ENCODE measurements at regions not wholly inside any gene's neighbourhood (a gene's known extent, or its start where the extent isn't known, plus 50 kb on each side); places are given as distances from the start of the nearest gene placed in this dataset.

- no peaks in the 10 kb centered on the region for H3K4me1 ChIP-seq (ENCODE audit: insufficient read depth)
- 93% methylated on average over 2 of the region's 2 CpGs for WGBS (ENCODE audit: low lambda C conversion rate, missing lambda C conversion rate)
These were observed 96.4 kb upstream of the DPH5 start for GRCh38 chr1:101121975-101122374.

GRCh38 chr1:101121504-101121903 is 95.9 kb upstream of the DPH5 start:
- no peaks in the 10 kb centered on the region for H3K4me1 ChIP-seq (ENCODE audit: insufficient read depth)
- TF ChIP-seq EZH2 (IDR thresholded peaks at IDR 0.05; ENCODE audit: borderline replicate concordance) (no peak), CTCF (IDR thresholded peaks at IDR 0.05; ENCODE audit: poor library complexity) (no peak), EZH2phosphoT487 (IDR thresholded peaks at IDR 0.05; ENCODE audit: low read depth, severe bottlenecking, unreplicated experiment) (no peak)
- H3K27me3 ChIP-seq = no peaks in the 10 kb centered on the region
- no peak overlapping the region for H2AFZ ChIP-seq
- H3K4me2 ChIP-seq = no peak overlapping the region
- H4K20me1 ChIP-seq (ENCODE audit: insufficient read depth, poor library complexity, severe bottlenecking) = no peaks in the 10 kb centered on the region
- H3K27ac ChIP-seq = no peak overlapping the region
- no peaks in the 10 kb centered on the region for H3K9me2 ChIP-seq (replicated peaks; ENCODE audit: insufficient read depth)
- no peaks in the 10 kb centered on the region for H3K79me2 ChIP-seq
- no peak for DNase-seq (ENCODE audit: low spot score)
- 91% methylated on average over 1 of the region's 1 CpG for WGBS (ENCODE audit: low lambda C conversion rate, missing lambda C conversion rate)
- no peaks in the 10 kb centered on the region for H3K9me3 ChIP-seq (ENCODE audit: low read depth)
- H3K36me3 ChIP-seq (replicated peaks; ENCODE audit: insufficient read depth, low read depth) = no peaks in the 10 kb centered on the region
- H3K4me3 ChIP-seq = no peak overlapping the region

More at GRCh38 chr1:101121975-101122374, 96.4 kb upstream of the DPH5 start:
- no peaks in the 10 kb centered on the region for H3K27me3 ChIP-seq
- H3K9me2 ChIP-seq (replicated peaks; ENCODE audit: insufficient read depth) = no peaks in the 10 kb centered on the region
- H3K36me3 ChIP-seq (replicated peaks; ENCODE audit: insufficient read depth, low read depth) = no peaks in the 10 kb centered on the region
- H2AFZ ChIP-seq = no peak overlapping the region
- no peaks in the 10 kb centered on the region for H3K79me2 ChIP-seq
- H3K9me3 ChIP-seq (ENCODE audit: low read depth) = no peaks in the 10 kb centered on the region
- H3K27ac ChIP-seq = no peak overlapping the region
- H3K4me3 ChIP-seq = no peak overlapping the region
- TF ChIP-seq CTCF (IDR thresholded peaks at IDR 0.05; ENCODE audit: poor library complexity) (no peak), EZH2 (IDR thresholded peaks at IDR 0.05; ENCODE audit: borderline replicate concordance) (no peak)
- H4K20me1 ChIP-seq (ENCODE audit: insufficient read depth, poor library complexity, severe bottlenecking) = no peaks in the 10 kb centered on the region
- no peak for DNase-seq (ENCODE audit: low spot score)
- H3K4me2 ChIP-seq = no peak overlapping the region

- no peaks in the 10 kb centered on the region for H3K79me2 ChIP-seq
- TF ChIP-seq CTCF (IDR thresholded peaks at IDR 0.05; ENCODE audit: poor library complexity) = no peak
- TF ChIP-seq EZH2 (IDR thresholded peaks at IDR 0.05; ENCODE audit: borderline replicate concordance) = no peak
- no peak for TF ChIP-seq EZH2phosphoT487 (IDR thresholded peaks at IDR 0.05; ENCODE audit: low read depth, severe bottlenecking, unreplicated experiment)
- H4K20me1 ChIP-seq (ENCODE audit: insufficient read depth, poor library complexity, severe bottlenecking) = no peaks in the 10 kb centered on the region
- no peak overlapping the region for H2AFZ ChIP-seq
- no peak overlapping the region for H3K4me3 ChIP-seq
- H3K4me1 ChIP-seq (ENCODE audit: insufficient read depth) = no peaks in the 10 kb centered on the region
- no peaks in the 10 kb centered on the region for H3K27me3 ChIP-seq
- H3K9me3 ChIP-seq (ENCODE audit: low read depth) = no peaks in the 10 kb centered on the region
- no peaks in the 10 kb centered on the region for H3K9me2 ChIP-seq (replicated peaks; ENCODE audit: insufficient read depth)
- H3K36me3 ChIP-seq (replicated peaks; ENCODE audit: insufficient read depth, low read depth) = no peaks in the 10 kb centered on the region
- no peak for DNase-seq (ENCODE audit: low spot score)
- H3K27ac ChIP-seq = no peak overlapping the region
- H3K4me2 ChIP-seq = no peak overlapping the region
These were observed 95.3 kb upstream of the DPH5 start for GRCh38 chr1:101120868-101121267.

DNA sequence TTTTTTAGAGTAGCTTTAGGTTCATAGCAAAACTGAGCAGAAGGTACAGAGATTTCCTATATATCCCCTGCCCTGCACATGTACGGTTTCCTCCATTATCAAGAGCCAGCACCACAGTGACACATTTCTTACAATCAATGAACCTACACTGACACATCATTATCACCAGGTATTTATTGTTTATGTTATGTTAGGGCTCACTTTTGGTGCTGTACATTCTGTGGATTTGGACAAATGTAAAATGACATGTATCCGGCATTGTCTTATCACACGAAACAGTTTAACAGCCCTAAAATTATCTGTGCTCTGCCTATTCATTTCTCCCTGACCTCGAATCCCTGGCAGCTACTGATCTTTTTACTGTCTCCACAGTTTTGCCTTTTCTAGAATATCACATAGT is 93.7 kb upstream of the DPH5 start:
- H3K79me2 ChIP-seq = no peaks in the 10 kb centered on the region
- no peaks in the 10 kb centered on the region for H3K9me3 ChIP-seq (ENCODE audit: low read depth)
- H2AFZ ChIP-seq = no peak overlapping the region
- no peak for DNase-seq (ENCODE audit: low spot score)
- H3K4me3 ChIP-seq = no peak overlapping the region
- H3K27ac ChIP-seq = no peak overlapping the region
- H3K4me1 ChIP-seq (ENCODE audit: insufficient read depth) = no peaks in the 10 kb centered on the region
- H3K9me2 ChIP-seq (replicated peaks; ENCODE audit: insufficient read depth) = no peaks in the 10 kb centered on the region
- TF ChIP-seq EZH2phosphoT487 (IDR thresholded peaks at IDR 0.05; ENCODE audit: low read depth, severe bottlenecking, unreplicated experiment) = no peak
- no peak for TF ChIP-seq CTCF (IDR thresholded peaks at IDR 0.05; ENCODE audit: poor library complexity)
- no peak for TF ChIP-seq EZH2 (IDR thresholded peaks at IDR 0.05; ENCODE audit: borderline replicate concordance)
- no peaks in the 10 kb centered on the region for H3K36me3 ChIP-seq (replicated peaks; ENCODE audit: insufficient read depth, low read depth)
- 71% methylated on average over 4 of the region's 4 CpGs for WGBS (ENCODE audit: low lambda C conversion rate, missing lambda C conversion rate)
- H3K4me2 ChIP-seq = no peak overlapping the region
- no peaks in the 10 kb centered on the region for H4K20me1 ChIP-seq (ENCODE audit: insufficient read depth, poor library complexity, severe bottlenecking)
- no peaks in the 10 kb centered on the region for H3K27me3 ChIP-seq
